ENCODE measurements at regions not wholly inside any gene's neighbourhood (a gene's known extent, or its start where the extent isn't known, plus 50 kb on each side); places are given as distances from the start of the nearest gene placed in this dataset.

DNA sequence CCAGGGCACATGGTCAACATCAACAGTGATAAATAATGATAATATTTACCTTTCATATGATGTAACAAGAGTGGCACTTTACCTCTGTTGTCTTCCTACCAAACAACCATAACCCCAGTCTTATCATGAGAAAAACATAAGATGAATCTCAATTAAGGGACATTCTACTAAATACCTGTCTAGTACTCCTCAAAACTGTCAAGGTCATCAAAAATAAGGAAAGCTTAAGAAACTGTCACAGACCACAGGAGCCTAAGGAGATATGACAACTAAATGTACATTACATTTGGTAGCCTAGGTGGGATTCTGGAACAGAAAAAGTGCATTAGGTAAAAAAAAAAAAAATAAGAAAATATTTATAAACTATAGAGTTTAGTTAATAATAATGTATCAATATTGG, 118.1 kb downstream of the CCDC34 start:
- H3K4me3 ChIP-seq (ENCODE audit: low read depth, low read length), result no peak overlapping the region
- TF ChIP-seq, protein P1, sequence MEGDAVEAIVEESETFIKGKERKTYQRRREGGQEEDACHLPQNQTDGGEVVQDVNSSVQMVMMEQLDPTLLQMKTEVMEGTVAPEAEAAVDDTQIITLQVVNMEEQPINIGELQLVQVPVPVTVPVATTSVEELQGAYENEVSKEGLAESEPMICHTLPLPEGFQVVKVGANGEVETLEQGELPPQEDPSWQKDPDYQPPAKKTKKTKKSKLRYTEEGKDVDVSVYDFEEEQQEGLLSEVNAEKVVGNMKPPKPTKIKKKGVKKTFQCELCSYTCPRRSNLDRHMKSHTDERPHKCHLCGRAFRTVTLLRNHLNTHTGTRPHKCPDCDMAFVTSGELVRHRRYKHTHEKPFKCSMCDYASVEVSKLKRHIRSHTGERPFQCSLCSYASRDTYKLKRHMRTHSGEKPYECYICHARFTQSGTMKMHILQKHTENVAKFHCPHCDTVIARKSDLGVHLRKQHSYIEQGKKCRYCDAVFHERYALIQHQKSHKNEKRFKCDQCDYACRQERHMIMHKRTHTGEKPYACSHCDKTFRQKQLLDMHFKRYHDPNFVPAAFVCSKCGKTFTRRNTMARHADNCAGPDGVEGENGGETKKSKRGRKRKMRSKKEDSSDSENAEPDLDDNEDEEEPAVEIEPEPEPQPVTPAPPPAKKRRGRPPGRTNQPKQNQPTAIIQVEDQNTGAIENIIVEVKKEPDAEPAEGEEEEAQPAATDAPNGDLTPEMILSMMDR (IDR thresholded peaks at IDR 0.05; ENCODE audit: borderline replicate concordance, insufficient read depth, low read depth, low read length), result no peak

- TF ChIP-seq, protein P1 (IDR thresholded peaks at IDR 0.05; ENCODE audit: borderline replicate concordance, insufficient read depth, low read depth, low read length), result no peak
These were observed 120.4 kb downstream of the CCDC34 start for GRCh38 chr11:27242591-27242990.

DNA sequence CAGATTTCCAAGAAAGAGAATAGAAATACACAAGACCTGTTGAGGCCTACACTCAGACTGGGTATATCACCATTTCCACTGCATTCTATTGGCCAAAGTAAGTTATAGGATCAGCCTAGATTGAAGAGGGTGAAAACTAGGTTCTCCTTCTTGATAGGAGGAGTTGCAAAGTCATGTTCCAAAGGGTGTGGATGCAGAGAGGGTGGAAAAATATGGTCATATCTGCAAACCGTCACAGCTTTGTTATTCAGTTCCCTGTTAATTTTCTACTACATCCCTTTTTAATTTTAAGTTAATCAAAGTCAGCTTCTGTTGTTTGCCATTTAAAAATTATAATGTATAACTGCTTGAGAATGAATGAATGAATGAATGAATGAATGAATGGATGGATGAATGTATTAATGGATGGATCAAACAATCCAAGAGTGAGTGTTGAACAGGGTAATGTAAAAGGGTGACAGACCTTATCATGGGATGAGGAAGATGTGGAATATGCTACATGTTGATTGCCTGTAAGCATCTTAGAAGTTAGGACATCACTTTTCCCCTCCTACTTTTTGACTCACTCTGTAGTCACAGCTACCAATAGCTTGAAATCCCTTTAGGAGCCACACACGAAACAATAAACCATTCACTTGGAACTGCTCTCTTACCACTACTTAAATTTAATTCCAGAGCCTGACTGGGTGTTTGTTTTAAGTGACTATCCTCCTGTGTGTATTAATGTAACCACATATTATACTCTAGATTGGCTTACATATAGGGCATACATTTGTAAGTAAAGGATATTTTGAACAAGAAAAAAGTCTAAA, 121.5 kb downstream of the CCDC34 start:
- TF ChIP-seq, protein P1 (IDR thresholded peaks at IDR 0.05; ENCODE audit: borderline replicate concordance, insufficient read depth, low read depth, low read length), result no peak
- H3K4me3 ChIP-seq (ENCODE audit: low read depth, low read length), result no peak overlapping the region

More at GRCh38 chr11:27242591-27242990, 120.4 kb downstream of the CCDC34 start:
- no peak overlapping the region for H3K4me3 ChIP-seq (ENCODE audit: low read depth, low read length)

GRCh38 chr11:27239305-27239942, 123.6 kb downstream of the CCDC34 start:
- H3K4me3 ChIP-seq (ENCODE audit: low read depth, low read length), result no peak overlapping the region
- TF ChIP-seq, protein P1 (IDR thresholded peaks at IDR 0.05; ENCODE audit: borderline replicate concordance, insufficient read depth, low read depth, low read length), result no peak

- TF ChIP-seq, protein P1 (IDR thresholded peaks at IDR 0.05; ENCODE audit: borderline replicate concordance, insufficient read depth, low read depth, low read length), result no peak
- H3K4me3 ChIP-seq (ENCODE audit: low read depth, low read length), result no peak overlapping the region
These were observed 124.2 kb downstream of the CCDC34 start for GRCh38 chr11:27238811-27239210.

GRCh38 chr11:27237643-27238042, 125.4 kb downstream of the CCDC34 start:
- TF ChIP-seq, protein P1 (IDR thresholded peaks at IDR 0.05; ENCODE audit: borderline replicate concordance, insufficient read depth, low read depth, low read length), result no peak
- no peak overlapping the region for H3K4me3 ChIP-seq (ENCODE audit: low read depth, low read length)

DNA sequence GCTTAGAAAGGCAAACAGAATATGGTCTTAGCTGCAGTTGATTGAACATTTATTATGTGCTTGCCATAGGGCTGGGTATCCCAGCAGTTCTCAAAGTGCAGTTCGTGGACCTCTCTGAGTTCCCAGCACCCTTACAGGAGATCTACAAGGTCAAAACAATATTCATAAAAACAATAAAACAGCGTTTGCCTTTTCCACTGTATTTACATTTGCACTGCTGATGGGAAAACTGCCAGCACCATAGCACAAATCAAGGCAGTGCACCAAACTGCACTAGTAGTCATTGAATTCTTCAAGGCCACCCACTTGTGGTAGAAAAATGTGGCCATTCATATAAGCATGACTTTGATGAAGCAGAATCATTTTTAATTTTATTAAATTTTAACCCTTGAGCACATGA, 128.1 kb downstream of the CCDC34 start:
- TF ChIP-seq, protein P1 (IDR thresholded peaks at IDR 0.05; ENCODE audit: borderline replicate concordance, insufficient read depth, low read depth, low read length), result no peak
- H3K4me3 ChIP-seq (ENCODE audit: low read depth, low read length), result no peak overlapping the region

Measured in GM12875 (cell line).